NCI-H2171 treated with DMSO at 0.1 percent for 48 hours (cell line): ENCODE measurements at regions not wholly inside any gene's neighbourhood (a gene's known extent, or its start where the extent isn't known, plus 50 kb on each side); places are given as distances from the start of the nearest gene placed in this dataset.
A peak's percentile ranks its signal among the peaks of the same experiment; 100 is the strongest.
"Not testable (repeated sequence)": the region's sequence is repeated elsewhere in the genome, so short reads cannot be mapped to it uniquely, and the experiment has no call there.

Experiments used
- DNase-seq: peaks from one replicate; lab custom pipeline; 2025; lab: John Stamatoyannopoulos, UW

- DNase-seq: peak; percentile 34
Measured at GRCh38 chr18:961644-962355, 57.1 kb downstream of the ADCYAP1 start.

- DNase-seq: no peak
Measured at GRCh38 chr18:963276-963675, 58.6 kb downstream of the ADCYAP1 start.

- DNase-seq: no peak
Measured at GRCh38 chr18:965921-966758, 61.5 kb downstream of the ADCYAP1 start.

GRCh38 chr18:966759-967576, 62.3 kb downstream of the ADCYAP1 start:
- DNase-seq: no peak

- not testable (repeated sequence) for DNase-seq
Measured at GRCh38 chr18:968910-969309, 64.2 kb downstream of the ADCYAP1 start.

- not testable (repeated sequence) for DNase-seq
Measured at GRCh38 chr18:969311-969710, 64.6 kb downstream of the ADCYAP1 start.

GRCh38 chr18:974606-975005, 69.9 kb downstream of the ADCYAP1 start:
- not testable (repeated sequence) for DNase-seq

GRCh38 chr18:976393-977128, 71.9 kb downstream of the ADCYAP1 start:
- not testable (repeated sequence) for DNase-seq

- not testable (repeated sequence) for DNase-seq
Measured at GRCh38 chr18:977327-977726, 72.7 kb downstream of the ADCYAP1 start.

GRCh38 chr18:977732-978131, 73.1 kb downstream of the ADCYAP1 start:
- DNase-seq: not testable (repeated sequence)

GRCh38 chr18:980586-980985, 75.9 kb downstream of the ADCYAP1 start:
- DNase-seq: no peak

- peak; percentile 46 for DNase-seq
Measured at GRCh38 chr18:984004-984403, 79.3 kb downstream of the ADCYAP1 start.

GRCh38 chr18:985212-985661, 80.6 kb downstream of the ADCYAP1 start:
- peak; percentile 96 for DNase-seq

- DNase-seq: peak; percentile 63
Measured at GRCh38 chr18:986051-986450, 81.4 kb downstream of the ADCYAP1 start.

GRCh38 chr18:986552-986951, 81.9 kb downstream of the ADCYAP1 start:
- DNase-seq: no peak

GRCh38 chr18:987325-988186, 82.9 kb downstream of the ADCYAP1 start:
- DNase-seq: no peak

GRCh38 chr18:989425-989824, 84.8 kb downstream of the ADCYAP1 start:
- DNase-seq: no peak

- DNase-seq: peak; percentile 65
Measured at GRCh38 chr18:990197-990596, 85.5 kb downstream of the ADCYAP1 start.

- no peak for DNase-seq
Measured at GRCh38 chr18:991441-991840, 86.8 kb downstream of the ADCYAP1 start.

GRCh38 chr18:993560-993959, 88.9 kb downstream of the ADCYAP1 start:
- DNase-seq: no peak

GRCh38 chr18:995629-996028, 91.0 kb downstream of the ADCYAP1 start:
- no peak for DNase-seq
